ENCODE measurements at regions not wholly inside any gene's neighbourhood (a gene's known extent, or its start where the extent isn't known, plus 50 kb on each side); places are given as distances from the start of the nearest gene placed in this dataset.

DNA sequence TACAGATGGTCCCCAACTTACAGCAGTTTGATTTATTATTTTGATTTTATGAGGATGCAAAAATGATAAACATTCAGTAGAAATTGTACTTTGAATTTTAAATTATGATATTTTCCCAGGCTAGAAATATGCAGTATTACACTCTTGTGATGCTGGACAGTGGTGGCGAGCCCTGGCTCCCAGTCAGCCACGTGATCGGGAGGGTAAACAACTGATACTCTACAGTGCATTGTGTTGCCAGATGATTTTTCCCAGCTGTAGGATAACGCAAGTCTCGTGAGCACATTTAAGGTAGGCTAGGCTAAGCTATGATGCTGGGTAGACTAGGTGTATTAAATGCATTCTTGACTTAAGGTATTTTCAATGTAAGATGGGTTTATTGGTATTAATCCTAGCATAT, 865.2 kb downstream of the SORCS3 start:
- 82 to 90% (median 84%) methylated on average over 5 of the region's 5 CpGs for WGBS, 5 donors

DNA sequence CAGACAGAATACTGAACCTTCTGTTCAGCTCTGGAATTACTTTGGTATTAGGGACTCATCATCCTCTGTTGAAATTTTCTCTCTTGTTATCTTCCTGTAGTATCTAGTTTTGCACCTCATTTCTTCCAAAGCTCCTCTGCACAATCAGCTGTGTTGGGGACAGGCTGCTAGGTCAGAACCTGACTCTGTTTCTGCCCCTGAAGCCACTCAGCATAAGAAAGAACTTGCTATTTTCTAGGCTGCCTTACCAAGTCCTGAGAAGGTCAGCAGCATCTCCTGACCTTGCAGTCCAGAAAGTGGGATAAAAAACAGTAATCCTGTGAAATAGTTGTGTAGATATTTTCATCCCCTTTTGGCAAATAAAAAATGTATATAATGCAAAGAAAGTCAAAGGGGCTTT, 862.6 kb downstream of the SORCS3 start:
- Histone ChIP-seq H3K4me3 (no peak overlapping the region), H3K9me3 (peaks cover 0 to 3% (median 0%) of the 10 kb centered on the region in 8 donors), H3K4me1 (no peaks in the 10 kb centered on the region), H3K27ac (no peak overlapping the region), H3K36me3 (no peaks in the 10 kb centered on the region), H3K27me3 (replicated peaks in 1 of 7) (no peaks in the 10 kb centered on the region)
- intact Hi-C loops (cut with DNase I; ENCODE audit: low total_unique reads) = no loop called here
- no peak for DNase-seq
- TF ChIP-seq, protein P1, sequence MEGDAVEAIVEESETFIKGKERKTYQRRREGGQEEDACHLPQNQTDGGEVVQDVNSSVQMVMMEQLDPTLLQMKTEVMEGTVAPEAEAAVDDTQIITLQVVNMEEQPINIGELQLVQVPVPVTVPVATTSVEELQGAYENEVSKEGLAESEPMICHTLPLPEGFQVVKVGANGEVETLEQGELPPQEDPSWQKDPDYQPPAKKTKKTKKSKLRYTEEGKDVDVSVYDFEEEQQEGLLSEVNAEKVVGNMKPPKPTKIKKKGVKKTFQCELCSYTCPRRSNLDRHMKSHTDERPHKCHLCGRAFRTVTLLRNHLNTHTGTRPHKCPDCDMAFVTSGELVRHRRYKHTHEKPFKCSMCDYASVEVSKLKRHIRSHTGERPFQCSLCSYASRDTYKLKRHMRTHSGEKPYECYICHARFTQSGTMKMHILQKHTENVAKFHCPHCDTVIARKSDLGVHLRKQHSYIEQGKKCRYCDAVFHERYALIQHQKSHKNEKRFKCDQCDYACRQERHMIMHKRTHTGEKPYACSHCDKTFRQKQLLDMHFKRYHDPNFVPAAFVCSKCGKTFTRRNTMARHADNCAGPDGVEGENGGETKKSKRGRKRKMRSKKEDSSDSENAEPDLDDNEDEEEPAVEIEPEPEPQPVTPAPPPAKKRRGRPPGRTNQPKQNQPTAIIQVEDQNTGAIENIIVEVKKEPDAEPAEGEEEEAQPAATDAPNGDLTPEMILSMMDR (IDR thresholded peaks at IDR 0.05 in 8 of 11, conservative IDR thresholded peaks at IDR 0.05 in 3 of 11) = no peak
- TF ChIP-seq POLR2AphosphoS5 (IDR thresholded peaks at IDR 0.05) = no peak
- TF ChIP-seq POLR2A (IDR thresholded peaks at IDR 0.05) = no peak

More for the DNA sequence above, 865.2 kb downstream of the SORCS3 start:
- Histone ChIP-seq H3K27me3 (replicated peaks in 1 of 7) (no peaks in the 10 kb centered on the region), H3K4me1 (no peaks in the 10 kb centered on the region), H3K36me3 (no peaks in the 10 kb centered on the region), H3K27ac (no peak overlapping the region), H3K9me3 (peaks cover 0 to 7% (median 0%) of the 10 kb centered on the region in 8 donors), H3K4me3 (no peak overlapping the region)
- intact Hi-C loops (cut with DNase I; ENCODE audit: low total_unique reads) = no loop called here
- DNase-seq = no peak
- TF ChIP-seq POLR2A (IDR thresholded peaks at IDR 0.05) = no peak
- no peak for TF ChIP-seq POLR2AphosphoS5 (IDR thresholded peaks at IDR 0.05)
- TF ChIP-seq, protein P1 (IDR thresholded peaks at IDR 0.05 in 8 of 11, conservative IDR thresholded peaks at IDR 0.05 in 3 of 11) = no peak

DNA sequence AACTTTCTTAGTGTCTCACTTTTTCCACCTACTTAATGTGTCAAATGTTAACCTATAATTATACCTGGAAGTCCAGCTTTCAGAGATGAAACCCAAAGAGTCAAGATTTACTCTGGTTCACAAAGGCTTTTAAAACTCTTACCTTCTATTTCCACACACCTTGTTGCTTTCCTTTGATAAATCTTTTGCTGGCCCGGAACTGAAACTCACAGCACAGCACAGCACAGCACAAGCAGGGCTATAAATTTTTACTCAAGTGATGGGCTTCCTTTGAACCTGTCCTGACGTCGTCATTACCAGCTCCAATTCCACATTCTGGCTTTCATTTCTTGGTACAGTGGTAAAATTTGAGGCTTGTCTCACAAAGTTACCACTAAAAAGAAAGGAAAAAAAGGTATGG, 861.0 kb downstream of the SORCS3 start:
- Histone ChIP-seq H3K4me1 (no peaks in the 10 kb centered on the region), H3K27ac (no peak overlapping the region), H3K9me3 (peaks cover 0 to 3% (median 0%) of the 10 kb centered on the region in 8 donors), H3K27me3 (replicated peaks in 1 of 7) (no peaks in the 10 kb centered on the region), H3K4me3 (no peak overlapping the region), H3K36me3 (no peaks in the 10 kb centered on the region)
- no peak for TF ChIP-seq POLR2AphosphoS5 (IDR thresholded peaks at IDR 0.05)
- 41 to 55% (median 53%) methylated on average over 3 of the region's 3 CpGs for WGBS, 5 donors
- intact Hi-C loops (cut with DNase I; ENCODE audit: low total_unique reads) = no loop called here
- no peak for DNase-seq

DNA sequence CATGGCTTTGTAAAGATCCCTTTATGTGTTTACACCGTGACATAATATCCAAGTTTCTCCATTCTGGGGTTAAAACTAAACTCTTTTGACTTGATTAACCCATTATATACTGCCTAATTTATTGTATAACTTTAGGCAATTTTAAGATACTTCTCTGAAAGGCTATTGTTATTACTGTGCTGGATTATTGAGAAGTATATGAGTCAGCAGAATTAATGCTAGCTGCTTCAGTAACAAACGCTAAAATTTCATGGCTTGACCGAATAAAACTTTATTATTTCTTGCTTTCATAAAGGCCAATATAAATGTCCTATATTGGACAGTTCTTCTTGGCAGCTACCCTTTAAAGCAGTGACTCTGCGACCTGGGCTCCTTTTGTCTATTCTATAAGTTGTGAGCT, 853.9 kb downstream of the SORCS3 start:
- no peak for TF ChIP-seq POLR2A (IDR thresholded peaks at IDR 0.05)
- no peak for TF ChIP-seq POLR2AphosphoS5 (IDR thresholded peaks at IDR 0.05)
- TF ChIP-seq, protein P1 (IDR thresholded peaks at IDR 0.05 in 8 of 11, conservative IDR thresholded peaks at IDR 0.05 in 3 of 11) = no peak
- no peak for DNase-seq
- H3K4me3 ChIP-seq = no peak overlapping the region
- no peaks in the 10 kb centered on the region for H3K4me1 ChIP-seq
- H3K9me3 ChIP-seq = no peaks in the 10 kb centered on the region
- no peaks in the 10 kb centered on the region for H3K27me3 ChIP-seq (replicated peaks in 1 of 7)
- intact Hi-C loops (cut with DNase I; ENCODE audit: low total_unique reads) = no loop called here
- H3K36me3 ChIP-seq = no peaks in the 10 kb centered on the region
- no peak overlapping the region for H3K27ac ChIP-seq
- WGBS, 5 donors = 92 to 98% (median 93%) methylated on average over 4 of the region's 4 CpGs

DNA sequence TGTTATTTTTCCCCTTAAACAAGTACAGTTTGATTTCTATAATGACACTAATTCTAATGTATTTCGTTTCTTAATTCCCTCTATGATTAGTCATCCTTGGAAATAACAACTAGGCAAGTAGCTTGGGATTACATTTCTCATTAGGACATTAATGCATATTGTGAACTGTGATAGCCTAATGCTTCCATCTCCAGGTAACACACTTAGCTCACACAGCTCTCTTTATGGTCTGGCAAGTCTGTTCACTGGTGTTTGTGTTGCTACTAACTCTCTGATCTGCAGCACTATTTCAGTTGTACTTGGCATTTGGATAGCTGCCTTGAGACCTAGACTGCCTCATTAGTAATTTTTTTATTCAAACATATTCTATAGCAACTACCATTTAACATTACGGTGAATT, 853.2 kb downstream of the SORCS3 start:
- TF ChIP-seq, protein P1 (IDR thresholded peaks at IDR 0.05 in 8 of 11, conservative IDR thresholded peaks at IDR 0.05 in 3 of 11) = no peak
- H3K9me3 ChIP-seq = no peaks in the 10 kb centered on the region
- 62 to 73% (median 67%) methylated on average over 2 of the region's 2 CpGs for WGBS, 5 donors
- no peaks in the 10 kb centered on the region for H3K4me1 ChIP-seq
- H3K36me3 ChIP-seq = no peaks in the 10 kb centered on the region
- H3K4me3 ChIP-seq = no peak overlapping the region
- intact Hi-C loops (cut with DNase I; ENCODE audit: low total_unique reads) = no loop called here
- no peaks in the 10 kb centered on the region for H3K27me3 ChIP-seq (replicated peaks in 1 of 7)
- no peak overlapping the region for H3K27ac ChIP-seq
- no peak for DNase-seq

All from spleen (tissue), 11 donors.